ENCODE measurements at regions not wholly inside any gene's neighbourhood (a gene's known extent, or its start where the extent isn't known, plus 50 kb on each side); places are given as distances from the start of the nearest gene placed in this dataset.

DNA sequence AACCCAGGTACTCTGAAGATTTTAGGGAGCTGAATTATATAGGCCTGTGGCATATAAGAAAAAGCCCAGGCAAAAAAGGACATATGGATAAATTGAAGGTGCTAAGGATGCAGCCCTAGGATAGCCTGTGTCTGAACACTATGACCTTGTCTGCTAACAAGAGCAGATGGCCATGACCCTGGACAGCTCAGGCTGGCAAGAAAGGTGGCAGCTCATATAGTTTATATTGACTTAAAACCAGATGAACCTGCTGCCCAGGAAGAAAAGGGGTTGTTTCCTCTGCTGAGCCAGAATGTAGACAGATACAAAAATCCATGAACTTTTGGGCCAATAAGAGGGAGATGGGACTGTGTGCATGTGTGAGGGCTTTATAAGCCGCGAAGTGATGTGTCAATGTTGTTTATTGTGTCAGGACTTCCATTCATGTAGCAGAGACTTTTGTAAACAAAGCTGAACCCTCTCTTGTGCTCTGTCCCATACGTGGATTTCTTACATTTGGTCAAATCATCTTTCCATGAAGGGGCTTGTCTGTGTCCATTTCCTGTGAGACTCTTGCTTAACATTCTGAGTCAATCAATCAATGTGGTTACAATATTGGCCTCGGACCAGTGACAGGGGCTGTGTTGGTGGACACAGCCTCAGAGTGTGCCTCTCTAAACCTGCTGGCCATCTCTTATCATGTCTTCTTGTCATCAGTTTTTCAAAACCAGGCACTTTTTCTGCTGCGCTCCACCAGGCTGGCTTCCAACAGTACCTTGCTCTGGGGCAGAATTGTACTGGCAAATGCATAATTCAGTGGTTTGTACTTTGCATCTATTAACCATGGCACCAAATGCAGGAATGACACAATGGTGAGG lies 321.2 kb downstream of the WDR72 start:
- DNase-seq (ENCODE audit: low read depth in 1 of 2, low spot score in 1 of 2) = peak in 1 of 2 experiments; percentile 48
- in situ Hi-C loops (cut with HindIII; ENCODE audit: low pct_unique_long_range_greater_than_20kb, low sequenced_read_pairs) = no loop called here
- no peak for TF ChIP-seq JUND (IDR thresholded peaks at IDR 0.05; ENCODE audit: low read depth)

DNA sequence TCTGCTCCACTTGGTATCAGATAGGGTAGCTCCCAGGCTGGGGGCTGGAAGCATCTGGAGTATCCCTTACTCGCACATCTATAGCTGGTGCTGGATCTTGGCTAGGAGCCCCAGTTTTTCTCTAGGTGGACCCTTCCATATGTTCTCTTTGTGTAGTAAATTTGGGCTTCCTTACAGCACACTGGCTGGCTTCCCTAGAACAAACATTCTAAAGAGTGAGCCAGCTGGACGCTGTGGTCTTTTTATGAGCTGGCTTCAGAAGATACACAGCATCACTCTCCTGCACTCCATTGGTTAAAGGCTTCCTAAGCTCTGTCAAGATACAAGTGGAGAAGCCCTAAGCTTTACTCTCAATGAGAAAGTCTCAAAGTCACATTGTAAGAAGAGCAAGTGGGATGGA lies 322.1 kb downstream of the WDR72 start:
- in situ Hi-C loops (cut with HindIII; ENCODE audit: low pct_unique_long_range_greater_than_20kb, low sequenced_read_pairs) = no loop called here

GRCh38 chr15:53434174-53434678 lies 325.2 kb downstream of the WDR72 start:
- no peak for DNase-seq (ENCODE audit: low read depth in 1 of 2, low spot score in 1 of 2)
- in situ Hi-C loops (cut with HindIII; ENCODE audit: low pct_unique_long_range_greater_than_20kb, low sequenced_read_pairs) = no loop called here
- no peak for TF ChIP-seq JUND (IDR thresholded peaks at IDR 0.05; ENCODE audit: low read depth)

More for the DNA sequence above, 322.1 kb downstream of the WDR72 start:
- no peak for TF ChIP-seq JUND (IDR thresholded peaks at IDR 0.05; ENCODE audit: low read depth)
- no peak for DNase-seq (ENCODE audit: low read depth in 1 of 2, low spot score in 1 of 2)

- in situ Hi-C loops (cut with HindIII; ENCODE audit: low pct_unique_long_range_greater_than_20kb, low sequenced_read_pairs) = no loop called here
- no peak for TF ChIP-seq JUND (IDR thresholded peaks at IDR 0.05; ENCODE audit: low read depth)
- no peak for DNase-seq (ENCODE audit: low read depth in 1 of 2, low spot score in 1 of 2)
Measured at GRCh38 chr15:53416219-53416940, 343.1 kb downstream of the WDR72 start.

DNA sequence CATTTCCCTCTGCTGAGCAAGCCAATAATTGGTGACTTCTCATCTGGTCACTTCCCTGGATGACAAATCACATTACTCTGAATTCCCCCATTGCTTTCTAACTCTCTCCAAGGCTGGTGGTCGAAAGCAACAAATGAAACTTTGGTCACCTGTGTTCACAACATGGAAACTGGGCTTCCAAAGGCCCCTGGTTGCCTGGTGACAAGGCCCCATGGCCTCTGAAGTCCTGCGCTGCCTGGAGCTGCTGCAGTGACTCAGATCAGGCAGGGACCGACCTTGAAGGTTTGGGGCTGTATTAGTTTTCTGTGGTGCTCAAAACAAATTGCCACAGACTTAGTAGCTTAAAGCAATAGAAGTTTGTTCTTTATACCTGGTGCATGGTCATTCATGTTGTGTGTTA lies 345.3 kb downstream of the WDR72 start:
- TF ChIP-seq JUND (IDR thresholded peaks at IDR 0.05; ENCODE audit: low read depth) = no peak
- no peak for DNase-seq (ENCODE audit: low read depth in 1 of 2, low spot score in 1 of 2)
- in situ Hi-C loops (cut with HindIII; ENCODE audit: low pct_unique_long_range_greater_than_20kb, low sequenced_read_pairs) = no loop called here

DNA sequence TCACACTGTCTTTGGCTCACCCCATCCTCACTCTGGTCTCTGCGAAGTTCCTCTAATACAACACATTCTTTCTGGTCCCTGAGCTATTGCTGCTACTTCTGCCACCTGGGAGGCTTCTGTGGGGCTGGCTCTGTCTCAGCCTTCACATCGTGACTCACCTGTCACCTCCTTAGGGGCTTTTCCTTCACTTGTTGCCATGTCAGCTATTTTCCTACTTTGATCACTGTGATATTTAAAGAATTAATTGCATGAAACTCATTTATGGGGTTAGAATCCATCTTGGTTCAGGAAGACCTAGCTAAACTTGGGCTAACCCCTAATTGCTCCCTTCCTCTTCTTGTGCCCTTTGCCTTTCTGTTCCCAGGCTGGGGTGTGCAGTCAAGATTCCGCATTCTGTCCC lies 346.9 kb downstream of the WDR72 start:
- in situ Hi-C loops (cut with HindIII; ENCODE audit: low pct_unique_long_range_greater_than_20kb, low sequenced_read_pairs) = no loop called here

DNA sequence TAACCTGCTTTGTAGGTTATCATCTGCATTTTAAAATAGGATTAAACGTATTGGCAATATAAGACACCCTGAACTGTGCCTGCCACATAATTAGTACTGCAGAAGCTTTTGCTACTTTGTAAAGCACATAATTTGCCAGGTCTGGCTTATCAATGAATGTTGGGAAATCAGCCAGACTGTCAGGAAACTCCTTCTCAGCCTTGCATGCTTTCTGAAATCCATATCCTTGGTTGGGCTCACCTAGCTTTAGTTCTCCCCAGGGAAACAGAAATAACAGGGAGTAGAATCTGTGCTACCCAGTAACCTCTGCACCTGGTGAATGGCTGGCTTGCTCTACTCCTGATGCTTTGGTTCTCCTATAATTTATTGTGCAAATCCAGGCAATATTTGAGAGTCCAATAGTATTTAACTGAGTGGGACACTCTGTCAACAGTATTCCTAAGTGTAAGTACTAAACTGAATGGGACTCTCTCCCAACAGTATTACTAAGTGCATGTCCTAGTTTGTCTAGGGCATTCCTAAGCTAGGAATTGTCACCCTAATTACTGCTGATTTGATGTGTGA lies 354.5 kb downstream of the WDR72 start:
- in situ Hi-C loops (cut with HindIII; ENCODE audit: low pct_unique_long_range_greater_than_20kb, low sequenced_read_pairs) = no loop called here
- TF ChIP-seq JUND (IDR thresholded peaks at IDR 0.05; ENCODE audit: low read depth) = no peak

More for the DNA sequence above, 346.9 kb downstream of the WDR72 start:
- DNase-seq (ENCODE audit: low read depth in 1 of 2, low spot score in 1 of 2) = no peak
- no peak for TF ChIP-seq JUND (IDR thresholded peaks at IDR 0.05; ENCODE audit: low read depth)

GRCh38 chr15:53401503-53401902 lies 358.0 kb downstream of the WDR72 start:
- no peak for TF ChIP-seq JUND (IDR thresholded peaks at IDR 0.05; ENCODE audit: low read depth)
- no peak for DNase-seq (ENCODE audit: low read depth in 1 of 2, low spot score in 1 of 2)
- in situ Hi-C loops (cut with HindIII; ENCODE audit: low pct_unique_long_range_greater_than_20kb, low sequenced_read_pairs) = no loop called here

More for the DNA sequence above, 354.5 kb downstream of the WDR72 start:
- DNase-seq (ENCODE audit: low read depth in 1 of 2, low spot score in 1 of 2) = no peak

GRCh38 chr15:53400986-53401385 lies 358.5 kb downstream of the WDR72 start:
- DNase-seq (ENCODE audit: low read depth in 1 of 2, low spot score in 1 of 2) = no peak
- TF ChIP-seq JUND (IDR thresholded peaks at IDR 0.05; ENCODE audit: low read depth) = no peak
- in situ Hi-C loops (cut with HindIII; ENCODE audit: low pct_unique_long_range_greater_than_20kb, low sequenced_read_pairs) = no loop called here

GRCh38 chr15:53397041-53397616 lies 362.3 kb downstream of the WDR72 start:
- no peak for TF ChIP-seq JUND (IDR thresholded peaks at IDR 0.05; ENCODE audit: low read depth)
- no peak for DNase-seq (ENCODE audit: low read depth in 1 of 2, low spot score in 1 of 2)
- in situ Hi-C loops (cut with HindIII; ENCODE audit: low pct_unique_long_range_greater_than_20kb, low sequenced_read_pairs) = no loop called here

DNA sequence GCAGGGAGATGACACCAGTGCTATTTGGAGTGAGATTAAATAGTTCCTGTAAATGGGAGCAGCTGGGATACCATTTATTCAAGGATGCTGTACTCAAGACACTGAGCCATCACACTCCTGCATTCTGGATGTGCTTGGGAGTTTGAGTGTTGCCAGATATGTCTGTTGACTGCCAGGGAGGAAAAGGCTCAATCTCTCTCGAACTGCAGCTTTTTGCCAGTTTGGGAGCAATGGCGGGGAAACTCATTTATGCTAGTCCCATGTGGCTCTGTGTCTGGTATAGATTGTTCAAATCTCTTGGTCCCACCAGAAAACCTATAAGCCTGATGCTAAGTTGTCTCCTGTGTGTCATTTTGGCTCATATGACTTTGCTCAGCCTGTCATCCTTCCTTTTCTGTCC lies 363.6 kb downstream of the WDR72 start:
- in situ Hi-C loops (cut with HindIII; ENCODE audit: low pct_unique_long_range_greater_than_20kb, low sequenced_read_pairs) = no loop called here
- no peak for TF ChIP-seq JUND (IDR thresholded peaks at IDR 0.05; ENCODE audit: low read depth)
- DNase-seq (ENCODE audit: low read depth in 1 of 2, low spot score in 1 of 2) = no peak

DNA sequence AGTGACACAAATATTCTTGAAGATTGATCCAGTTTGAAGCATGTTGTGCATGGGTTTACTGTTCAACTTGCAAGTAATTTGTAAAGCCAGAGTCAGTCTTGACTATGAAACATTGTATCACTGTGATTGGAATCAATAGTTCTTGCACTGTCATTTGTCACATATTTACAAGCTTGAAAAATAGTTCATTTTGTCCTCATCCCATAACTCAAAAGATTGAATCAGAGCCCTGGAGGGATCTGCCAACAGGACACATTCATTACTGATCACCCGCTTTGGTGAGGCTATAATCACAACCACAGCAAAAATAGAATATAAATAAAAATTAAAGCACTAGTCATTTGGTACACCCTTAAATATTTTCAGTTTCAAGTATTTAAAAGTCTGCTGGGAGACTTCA lies 368.9 kb downstream of the WDR72 start:
- no peak for DNase-seq (ENCODE audit: low read depth in 1 of 2, low spot score in 1 of 2)
- in situ Hi-C loops (cut with HindIII; ENCODE audit: low pct_unique_long_range_greater_than_20kb, low sequenced_read_pairs) = no loop called here
- TF ChIP-seq JUND (IDR thresholded peaks at IDR 0.05; ENCODE audit: low read depth) = no peak
